CD4-positive, alpha-beta T cell (primary cell): ENCODE measurements at regions not wholly inside any gene's neighbourhood (a gene's known extent, or its start where the extent isn't known, plus 50 kb on each side); places are given as distances from the start of the nearest gene placed in this dataset.

Source experiments
- ATAC-seq: fragments of 200-7000 bp; cut with Tn5 transposase; one replicate; pipeline ENCODE4 v1.10.0; 2022; ENCODE audit warnings: mild to moderate bottlenecking; ENCODE audit not compliant: poor library complexity
- CTCF ChIA-PET: fragments of 350-600 bp; sonication (Branson Sonifier 250); formaldehyde crosslinking; loops from one replicate; lab custom pipeline; 2021; ENCODE audit warnings: antibody characterized with exemption, inconsistent platforms; lab: Charles Lee
- POLR2A ChIA-PET: fragments of 350-600 bp; sonication (Branson Sonifier 250); formaldehyde crosslinking; loops from one replicate; lab custom pipeline; 2021; ENCODE audit warnings: antibody characterized with exemption, inconsistent platforms; lab: Charles Lee
- DNase-seq, 14 experiments: peaks; one replicate each; pipeline ENCODE4 v3.0.0-alpha.2; 2013 to 2020; ENCODE audit warnings: mixed read lengths in 2 of 14
- H3K27ac ChIP-seq, 2 donors: one replicate each; pipeline versions ENCODE4 v1.5.1 to v1.7.0; 2013; ENCODE audit warnings: low read length in 2 of 2, low read depth in 1 of 2, mild to moderate bottlenecking in 1 of 2
- H3K27me3 ChIP-seq, 2 experiments: 1 replicate in 1 of 2; 2 replicates in 1 of 2; pipeline versions ENCODE4 v1.6.1 to v1.7.0; 2013; ENCODE audit warnings: low read length in 2 of 2, control low read depth in 1 of 2, mild to moderate bottlenecking in 1 of 2, moderate library complexity in 1 of 2; ENCODE audit not compliant: insufficient read depth in 2 of 2, control insufficient read depth in 1 of 2
- H3K36me3 ChIP-seq: one replicate; pipeline ENCODE4 v1.6.1; 2013; ENCODE audit warnings: low read length, control low read depth; ENCODE audit not compliant: insufficient read depth
- H3K4me1 ChIP-seq: one replicate; pipeline ENCODE4 v1.6.1; 2013; ENCODE audit warnings: low read length, control low read depth; ENCODE audit not compliant: insufficient read depth
- H3K4me3 ChIP-seq: one replicate; pipeline ENCODE4 v1.5.1; 2013; ENCODE audit warnings: mild to moderate bottlenecking, low read length, moderate library complexity
- H3K9me3 ChIP-seq, 2 experiments: 1 replicate in 1 of 2; 2 replicates in 1 of 2; pipeline versions ENCODE4 v1.6.1 to v1.7.0; 2013; ENCODE audit warnings: low read length in 2 of 2, mild to moderate bottlenecking in 2 of 2, control low read depth in 1 of 2, moderate library complexity in 1 of 2; ENCODE audit not compliant: control insufficient read depth in 1 of 2, insufficient read depth in 1 of 2
- H3K27ac Mint-ChIP-seq: one replicate; pipeline ENCODE4 v1.8.0; 2020; ENCODE audit warnings: mixed read lengths
- H3K27me3 Mint-ChIP-seq: one replicate; pipeline ENCODE4 v1.8.0; 2021; ENCODE audit warnings: mixed read lengths
- H3K36me3 Mint-ChIP-seq: one replicate; pipeline ENCODE4 v1.8.0; 2021; ENCODE audit warnings: low read depth, mixed read lengths
- H3K4me1 Mint-ChIP-seq: one replicate; pipeline ENCODE4 v1.8.0; 2021; ENCODE audit warnings: low read depth, mixed read lengths
- H3K4me3 Mint-ChIP-seq: one replicate; pipeline ENCODE4 v1.8.0; 2020; ENCODE audit warnings: mild to moderate bottlenecking, mixed read lengths
- H3K9me3 Mint-ChIP-seq: one replicate; pipeline ENCODE4 v1.8.0; 2020; ENCODE audit warnings: mixed read lengths
- intact Hi-C, 2 experiments: fragments of 100-400 bp; cut with DNase I in 1 of 2; cut with micrococcal nuclease in 1 of 2; formaldehyde crosslinking; loops; one replicate each; pipeline versions ENCODE4 v1.15.1 to v1.9.0; 2023 to 2025; cut with DNase I, micrococcal nuclease
- TF ChIP-seq, protein P1 (sequence below): fragments of 200-600 bp; IDR thresholded peaks from one replicate; pipeline ENCODE4 v1.8.0; 2022; ENCODE audit warnings: antibody characterized with exemption, mild to moderate bottlenecking

DNA sequence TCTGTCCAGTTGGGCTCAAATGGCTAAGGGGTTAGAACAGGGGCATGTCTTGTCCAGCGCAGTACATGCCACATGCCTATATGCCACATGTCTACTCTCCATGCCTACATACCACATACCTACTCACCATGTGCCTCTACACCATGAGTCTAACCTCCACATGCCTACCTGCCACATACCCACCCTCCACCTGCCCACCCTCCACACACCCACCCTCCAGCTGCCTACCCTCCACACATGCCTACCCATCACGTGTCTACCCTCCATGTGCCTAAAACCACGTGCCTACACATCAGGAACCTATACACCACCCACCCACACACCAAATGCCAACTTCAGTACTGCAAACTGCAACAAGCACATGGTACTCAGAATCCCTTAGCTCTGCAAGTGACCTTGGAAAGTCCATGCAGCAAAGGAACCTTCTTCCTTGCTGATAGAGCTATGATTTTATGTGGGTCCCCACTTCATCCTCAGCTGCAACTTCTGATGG is 113.0 kb upstream of the CST7 start:
- ChIA-PET POLR2A (no interaction called here), CTCF (no interaction called here)
- Histone ChIP-seq H3K27me3 (peaks cover 0 to 3% of the 10 kb centered on the region in 2 experiments), H3K36me3 (no peaks in the 10 kb centered on the region), H3K27ac (no peak overlapping the region), H3K9me3 (no peaks in the 10 kb centered on the region), H3K4me3 (no peak overlapping the region), H3K4me1 (no peaks in the 10 kb centered on the region)
- no peak overlapping the region for H3K27ac Mint-ChIP-seq
- H3K4me3 Mint-ChIP-seq = no peak overlapping the region
- intact Hi-C loops = no loop called here
- no peaks in the 10 kb centered on the region for H3K36me3 Mint-ChIP-seq
- H3K27me3 Mint-ChIP-seq = peaks cover 5% of the 10 kb centered on the region
- TF ChIP-seq, protein P1, sequence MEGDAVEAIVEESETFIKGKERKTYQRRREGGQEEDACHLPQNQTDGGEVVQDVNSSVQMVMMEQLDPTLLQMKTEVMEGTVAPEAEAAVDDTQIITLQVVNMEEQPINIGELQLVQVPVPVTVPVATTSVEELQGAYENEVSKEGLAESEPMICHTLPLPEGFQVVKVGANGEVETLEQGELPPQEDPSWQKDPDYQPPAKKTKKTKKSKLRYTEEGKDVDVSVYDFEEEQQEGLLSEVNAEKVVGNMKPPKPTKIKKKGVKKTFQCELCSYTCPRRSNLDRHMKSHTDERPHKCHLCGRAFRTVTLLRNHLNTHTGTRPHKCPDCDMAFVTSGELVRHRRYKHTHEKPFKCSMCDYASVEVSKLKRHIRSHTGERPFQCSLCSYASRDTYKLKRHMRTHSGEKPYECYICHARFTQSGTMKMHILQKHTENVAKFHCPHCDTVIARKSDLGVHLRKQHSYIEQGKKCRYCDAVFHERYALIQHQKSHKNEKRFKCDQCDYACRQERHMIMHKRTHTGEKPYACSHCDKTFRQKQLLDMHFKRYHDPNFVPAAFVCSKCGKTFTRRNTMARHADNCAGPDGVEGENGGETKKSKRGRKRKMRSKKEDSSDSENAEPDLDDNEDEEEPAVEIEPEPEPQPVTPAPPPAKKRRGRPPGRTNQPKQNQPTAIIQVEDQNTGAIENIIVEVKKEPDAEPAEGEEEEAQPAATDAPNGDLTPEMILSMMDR = no peak
- peak in 1 of 14 experiments; percentile 5 for DNase-seq
- no peak for ATAC-seq
- H3K4me1 Mint-ChIP-seq = no peaks in the 10 kb centered on the region
- no peaks in the 10 kb centered on the region for H3K9me3 Mint-ChIP-seq

DNA sequence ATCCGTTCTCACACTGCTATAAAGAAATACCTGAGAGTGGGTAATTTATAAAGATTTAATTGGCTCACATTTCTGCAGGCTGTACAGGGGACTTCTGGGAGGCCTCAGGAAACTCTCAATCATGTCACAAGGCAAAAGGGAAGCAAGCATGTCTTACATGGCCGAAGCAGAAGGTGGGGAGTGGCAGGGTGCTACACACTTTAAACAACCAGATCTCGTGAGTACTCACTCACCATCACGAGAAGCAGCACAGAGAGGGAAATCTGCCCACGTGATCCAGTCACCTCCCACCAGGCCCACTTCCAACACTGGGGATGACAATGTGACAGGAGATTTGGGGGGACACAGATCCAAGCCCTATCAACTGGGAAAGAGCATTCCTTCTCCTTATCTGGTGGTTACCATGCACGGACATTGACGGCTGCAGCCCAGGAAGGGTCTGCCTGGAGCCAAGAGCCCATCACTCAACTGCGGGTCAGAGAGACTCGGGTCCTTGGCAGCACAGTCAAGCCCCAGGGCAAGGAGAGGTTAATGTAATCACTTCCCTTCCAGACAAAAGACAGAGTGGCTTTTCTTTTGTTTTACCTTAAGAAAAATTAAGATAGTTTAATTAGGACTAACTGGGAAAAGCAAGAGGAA is 112.3 kb upstream of the CST7 start:
- Mint-ChIP-seq H3K27me3 (peaks cover 6% of the 10 kb centered on the region), H3K27ac (no peak overlapping the region), H3K4me1 (no peaks in the 10 kb centered on the region), H3K4me3 (no peak overlapping the region), H3K9me3 (no peaks in the 10 kb centered on the region), H3K36me3 (no peaks in the 10 kb centered on the region)
- peak in 1 of 14 experiments; percentile 17 for DNase-seq
- H3K36me3 ChIP-seq = no peaks in the 10 kb centered on the region
- no peaks in the 10 kb centered on the region for H3K9me3 ChIP-seq
- no peak for ATAC-seq
- ChIA-PET POLR2A (no interaction called here), CTCF (no interaction called here)
- H3K27ac ChIP-seq = no peak overlapping the region
- peaks cover 0 to 3% of the 10 kb centered on the region in 2 experiments for H3K27me3 ChIP-seq
- H3K4me3 ChIP-seq = no peak overlapping the region
- intact Hi-C loops = no loop called here
- H3K4me1 ChIP-seq = no peaks in the 10 kb centered on the region
- TF ChIP-seq, protein P1 = no peak

DNA sequence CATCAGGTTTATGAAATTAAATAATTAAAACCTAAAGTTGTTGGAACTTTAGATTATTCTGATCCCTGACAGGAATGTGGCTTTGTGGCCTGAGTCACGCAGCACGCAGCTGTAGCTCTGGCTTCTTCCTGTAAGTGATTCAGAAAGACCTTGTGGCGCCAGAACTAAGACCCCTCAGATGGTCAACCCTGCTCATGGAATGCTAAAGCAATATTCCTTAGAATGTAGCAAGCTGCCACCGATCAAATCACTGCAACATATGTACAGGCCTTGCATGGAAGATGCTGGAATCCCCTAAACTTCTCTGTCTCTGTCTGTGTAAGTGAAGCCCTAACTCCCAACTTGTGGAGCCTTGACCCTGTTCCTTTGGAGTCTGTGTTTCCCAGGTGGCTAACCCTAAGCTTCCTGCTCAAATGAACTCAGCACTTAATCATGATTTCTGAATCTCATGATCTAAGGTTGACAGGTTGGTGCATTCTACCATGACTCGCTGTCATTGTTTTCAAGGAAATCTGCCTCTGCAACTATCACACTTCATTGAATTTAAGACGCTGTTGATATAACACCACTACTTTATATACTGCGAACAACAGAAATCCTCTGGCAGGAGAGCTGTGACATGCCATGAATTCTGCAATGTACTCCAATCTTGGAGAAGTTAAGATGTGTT is 111.2 kb upstream of the CST7 start:
- Histone ChIP-seq H3K9me3 (no peaks in the 10 kb centered on the region), H3K27me3 (peaks cover 0 to 3% of the 10 kb centered on the region in 2 experiments), H3K4me3 (no peak overlapping the region), H3K4me1 (no peaks in the 10 kb centered on the region), H3K36me3 (no peaks in the 10 kb centered on the region), H3K27ac (no peak overlapping the region)
- ATAC-seq = no peak
- Mint-ChIP-seq H3K27me3 (peaks cover 9% of the 10 kb centered on the region), H3K4me1 (no peaks in the 10 kb centered on the region), H3K9me3 (no peaks in the 10 kb centered on the region), H3K4me3 (no peak overlapping the region), H3K27ac (no peak overlapping the region), H3K36me3 (no peaks in the 10 kb centered on the region)
- intact Hi-C loops = no loop called here
- CTCF ChIA-PET = no interaction called here
- peak in 1 of 14 experiments; percentile 7 for DNase-seq
- TF ChIP-seq, protein P1 = no peak
- POLR2A ChIA-PET = no interaction called here
